ENCODE measurements at regions not wholly inside any gene's neighbourhood (a gene's known extent, or its start where the extent isn't known, plus 50 kb on each side); places are given as distances from the start of the nearest gene placed in this dataset.

- TF ChIP-seq CTCF (IDR thresholded peaks at IDR 0.05; ENCODE audit: low read depth, low read length) (no peak), POLR2A (IDR thresholded peaks at IDR 0.05; ENCODE audit: extremely low read depth, insufficient read length) (no peak)
Measured at GRCh38 chr14:95611293-95611880, 74.8 kb upstream of the TCL1B start.

Data from NB4 (cell line).